Inferior parietal cortex (tissue), 1 donor: ENCODE measurements at regions not wholly inside any gene's neighbourhood (a gene's known extent, or its start where the extent isn't known, plus 50 kb on each side); places are given as distances from the start of the nearest gene placed in this dataset.
A peak's percentile ranks its signal among the peaks of the same experiment; 100 is the strongest.

Experiments
- DNase-seq: peaks from one replicate; pipeline ENCODE4 v3.0.0-alpha.2; 2016; ENCODE audit errors: extremely low spot score

DNA sequence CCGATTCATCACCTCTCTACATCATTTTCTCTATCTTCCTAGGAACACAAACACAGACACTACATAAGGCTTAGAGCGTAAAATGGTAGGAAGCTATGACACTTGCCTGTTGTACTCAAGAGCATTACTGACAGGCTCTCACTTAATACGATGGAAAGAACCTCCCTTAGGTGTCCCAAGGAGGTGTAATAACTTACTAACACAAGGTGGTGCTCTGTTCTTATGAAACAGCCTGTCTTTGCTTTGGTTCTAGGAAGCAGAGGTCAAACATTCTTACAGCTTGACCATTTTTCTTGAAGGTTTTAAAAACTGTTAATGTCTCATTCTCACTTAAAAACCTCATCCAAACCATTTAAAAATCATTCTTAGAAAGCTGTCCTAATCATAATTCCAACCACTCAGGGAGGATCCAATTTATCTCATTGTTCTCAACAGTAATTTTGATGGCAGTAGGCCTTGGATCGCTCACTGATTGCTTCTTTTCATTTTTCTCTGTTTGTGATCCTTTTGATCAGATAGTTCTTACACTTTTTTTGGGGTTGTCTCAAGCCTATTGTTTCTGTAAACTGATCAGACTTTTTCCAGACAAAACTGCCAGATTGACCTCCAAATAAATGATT lies 317.8 kb upstream of the AGTR1 start:
- DNase-seq: peak; percentile 49

DNA sequence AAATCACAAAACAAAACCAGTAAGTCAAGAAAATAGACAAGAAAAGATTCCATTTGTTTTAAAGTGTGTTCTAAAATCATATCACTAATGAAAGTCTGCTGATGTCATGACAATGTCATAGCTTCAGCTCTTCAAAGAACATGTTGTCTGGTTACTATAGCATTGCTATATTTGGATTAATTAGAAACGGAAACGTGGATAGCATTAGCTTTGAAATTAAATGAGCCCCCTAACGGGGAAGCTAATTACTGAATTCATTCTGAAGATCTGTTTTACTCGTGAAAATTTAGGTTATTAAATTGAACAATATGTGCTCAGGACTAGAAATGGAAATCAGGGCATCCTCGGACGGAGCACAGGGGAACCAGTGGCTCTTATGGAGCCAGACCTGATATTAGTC lies 316.7 kb upstream of the AGTR1 start:
- DNase-seq: no peak

DNA sequence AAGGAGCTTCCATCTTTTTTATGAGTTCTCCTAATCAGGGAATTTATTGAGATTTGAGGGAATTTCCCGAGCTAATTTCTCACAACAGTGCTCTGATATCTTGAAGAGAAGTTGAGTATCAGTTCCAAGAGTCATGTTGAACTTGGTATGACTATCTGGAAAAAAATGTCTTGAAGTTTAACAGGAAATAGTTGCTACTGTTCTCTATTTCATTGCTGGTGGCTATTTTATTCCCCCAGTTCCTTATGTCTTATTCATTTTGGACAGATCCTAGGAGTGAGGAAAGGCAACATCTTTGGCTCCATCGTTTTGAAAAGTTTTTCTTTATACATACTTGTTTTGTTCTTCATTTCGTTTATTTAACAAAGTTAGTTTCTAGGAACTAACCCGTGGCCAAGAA lies 307.8 kb upstream of the AGTR1 start:
- DNase-seq: no peak

DNA sequence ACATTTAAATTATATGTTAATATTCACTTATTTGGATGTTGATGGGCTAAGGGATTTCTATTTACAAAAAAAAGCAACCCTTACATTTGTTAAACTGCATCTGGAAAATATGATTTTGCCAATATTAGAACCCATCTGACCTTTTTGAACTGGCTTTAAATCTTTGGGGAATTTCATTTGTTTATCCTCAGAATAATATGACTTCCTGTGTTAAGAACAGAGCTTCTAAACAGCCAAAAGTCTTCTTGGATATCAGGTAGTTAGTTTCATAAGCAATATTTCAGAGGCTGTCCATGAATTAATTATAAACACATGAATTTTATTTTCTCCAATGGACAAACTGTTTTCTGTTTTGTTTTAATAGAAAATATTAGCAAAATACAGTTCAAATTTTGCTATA lies 301.9 kb upstream of the AGTR1 start:
- DNase-seq: no peak

DNA sequence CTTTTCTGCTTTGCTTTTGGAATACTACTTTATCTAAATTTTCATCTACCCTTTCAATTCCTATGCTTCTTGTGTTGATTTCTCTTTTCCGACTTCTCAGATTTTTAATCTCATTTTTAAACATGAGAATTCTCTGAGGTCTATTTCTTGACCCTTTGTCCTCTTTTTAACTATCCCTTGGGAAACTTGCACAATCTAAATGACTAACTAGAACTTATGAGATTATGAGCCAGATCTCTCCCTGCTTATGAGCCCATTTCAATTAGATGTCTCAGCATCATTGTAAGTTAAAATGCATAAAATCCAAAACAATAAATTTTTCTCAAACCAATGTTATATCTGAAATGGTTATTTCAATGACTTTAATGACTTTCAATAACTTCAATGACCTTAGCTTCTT lies 296.9 kb upstream of the AGTR1 start:
- no peak for DNase-seq

DNA sequence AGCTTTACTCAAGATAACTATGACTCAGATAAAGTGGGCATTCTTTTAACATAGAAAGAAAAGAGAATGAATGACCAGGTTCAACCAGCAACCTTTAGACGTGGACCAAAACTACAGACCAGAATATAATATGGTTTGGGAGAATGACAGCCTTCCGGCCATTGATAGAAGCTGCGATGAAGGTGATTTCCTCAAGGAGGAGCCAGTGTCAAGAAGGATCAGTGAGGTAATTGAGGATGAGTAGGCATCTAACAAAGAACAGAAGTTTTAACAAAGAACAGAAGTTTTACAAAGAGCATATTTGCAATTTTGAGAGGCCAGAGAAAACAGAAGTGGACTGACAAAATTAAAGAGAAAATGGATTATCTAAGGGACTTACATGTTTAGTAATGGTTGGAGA lies 289.0 kb upstream of the AGTR1 start:
- no peak for DNase-seq

DNA sequence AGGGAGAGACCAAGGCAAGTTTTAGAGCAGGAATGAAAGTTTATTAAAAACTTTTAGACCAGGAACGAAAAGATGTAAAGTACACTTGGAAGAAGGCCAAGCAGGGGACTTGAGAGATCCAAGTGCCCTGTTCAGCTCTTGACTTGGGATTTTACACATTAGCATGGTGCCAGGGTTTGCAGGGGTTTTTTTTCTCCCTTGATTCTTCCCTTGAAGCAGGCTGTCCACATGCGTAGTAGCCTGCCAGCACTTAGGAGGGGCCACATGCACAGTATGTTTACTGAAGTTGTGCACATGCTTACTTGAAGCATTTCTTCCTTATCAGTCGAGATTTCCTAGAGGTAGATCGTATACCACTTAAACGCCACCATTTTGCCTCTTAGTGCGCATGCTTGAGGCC lies 277.5 kb upstream of the AGTR1 start:
- DNase-seq: no peak

DNA sequence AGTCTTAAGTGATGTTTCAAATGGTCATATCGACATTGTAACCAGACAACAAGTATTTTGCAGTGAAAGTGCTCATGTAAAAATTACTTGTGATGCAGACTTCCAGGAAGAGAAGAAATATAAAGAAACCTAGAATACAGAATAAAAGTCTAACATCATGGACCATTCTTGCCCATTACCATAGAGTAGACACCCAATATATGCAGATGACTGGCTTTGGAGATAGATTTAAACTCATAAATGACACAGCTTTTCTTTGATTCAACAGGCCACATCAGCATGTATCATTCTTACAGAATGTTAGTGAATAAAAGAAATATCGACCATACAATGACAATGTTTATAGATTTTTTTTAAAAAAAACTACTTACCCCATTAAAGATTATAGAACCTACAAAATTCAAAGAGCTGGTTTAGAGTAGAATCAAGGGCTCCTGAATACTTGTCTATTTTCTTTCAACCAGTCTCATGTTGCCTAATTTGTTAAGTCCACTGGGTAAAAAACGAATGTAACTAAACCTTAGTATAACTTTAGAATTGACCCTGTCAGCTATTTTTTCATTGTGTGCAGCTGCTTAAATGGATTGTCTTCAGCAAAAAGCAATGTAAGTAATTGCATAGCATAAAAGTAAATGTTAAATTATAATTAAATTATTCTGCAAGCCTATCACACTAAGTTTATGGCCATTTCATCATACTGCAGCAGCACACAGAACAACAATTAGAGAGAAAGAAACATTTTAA lies 268.7 kb upstream of the AGTR1 start:
- DNase-seq: no peak

DNA sequence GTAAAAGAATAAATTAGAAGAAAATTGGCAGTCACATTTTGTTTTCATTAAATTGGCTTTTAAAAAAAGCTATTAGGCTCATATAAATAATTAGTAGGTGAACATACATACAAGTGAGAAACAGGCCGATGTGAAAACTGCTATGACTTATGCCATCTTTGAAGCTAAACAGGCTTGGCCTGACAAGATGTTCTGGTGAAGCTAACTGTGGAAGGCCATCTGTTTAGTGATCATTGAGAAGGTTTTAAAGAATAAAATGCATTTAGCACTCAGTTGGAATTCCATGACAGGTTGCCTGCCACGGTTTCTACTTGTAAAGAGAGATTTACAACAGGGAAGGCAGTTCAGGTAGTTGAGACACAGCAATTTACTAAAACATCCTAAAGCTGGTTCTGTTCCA lies 264.0 kb upstream of the AGTR1 start:
- no peak for DNase-seq

DNA sequence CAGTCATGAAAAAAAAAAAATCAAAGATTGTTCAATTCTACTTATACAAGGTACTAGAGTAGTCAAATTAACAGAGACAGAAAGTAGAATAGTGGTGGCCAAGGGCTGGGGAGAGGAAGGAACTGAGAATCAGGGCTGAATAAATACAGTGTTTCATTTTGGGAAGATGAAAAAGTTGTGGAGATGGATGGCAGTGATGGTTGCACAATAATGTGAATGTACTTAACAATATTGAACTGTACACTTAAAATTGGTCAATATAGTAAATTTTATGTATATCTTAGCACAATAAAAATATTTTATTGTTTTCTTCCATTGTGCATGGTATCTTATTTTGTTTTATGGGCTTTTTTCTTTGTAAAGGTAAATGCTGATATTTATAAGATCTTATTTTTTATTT lies 262.2 kb upstream of the AGTR1 start:
- DNase-seq: no peak

DNA sequence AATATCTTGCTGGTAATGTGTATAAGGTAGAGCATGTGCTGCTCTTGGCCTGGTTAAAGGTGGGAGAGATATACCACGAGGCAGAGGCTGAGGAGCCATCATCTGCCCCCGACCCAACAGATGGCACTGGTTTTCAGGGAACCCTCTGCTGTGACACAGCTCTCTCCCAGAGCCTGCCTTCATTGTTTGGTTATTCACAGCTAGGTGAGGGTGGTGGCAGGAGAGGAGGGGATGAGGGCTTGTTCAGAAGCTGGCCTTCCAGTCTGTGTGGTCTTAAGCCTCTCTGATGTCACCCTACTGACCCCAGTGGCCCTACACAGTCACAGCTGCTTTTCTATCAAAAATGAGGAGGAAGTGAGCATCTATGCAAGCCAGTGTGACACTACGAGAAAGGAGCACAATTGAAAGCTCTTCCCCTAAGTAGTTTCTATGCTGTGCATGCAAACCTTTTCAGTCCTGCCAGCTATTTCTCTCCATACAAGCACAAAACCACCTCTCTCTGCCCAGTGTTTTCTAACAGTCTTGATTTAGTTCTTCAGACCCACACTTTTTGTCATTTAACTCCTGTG lies 258.4 kb upstream of the AGTR1 start:
- DNase-seq: no peak

DNA sequence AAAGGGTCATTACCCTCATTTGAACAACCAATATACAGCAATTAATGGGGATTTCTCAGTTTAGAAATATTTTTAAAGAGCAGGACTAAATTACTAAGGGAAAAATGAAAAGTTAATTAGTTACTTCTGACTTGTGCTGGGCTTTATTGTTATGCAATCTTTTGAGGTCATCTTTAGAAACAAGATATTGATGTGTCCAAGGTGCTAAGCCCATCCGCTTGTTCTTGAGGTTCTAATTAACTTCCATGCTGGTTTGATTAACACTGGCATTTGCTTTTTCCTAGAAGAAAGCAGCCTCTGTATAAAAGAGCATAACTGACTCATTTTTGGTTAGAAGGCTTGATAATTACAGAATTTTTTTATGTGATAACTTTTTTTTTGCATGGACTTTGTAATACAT lies 256.5 kb upstream of the AGTR1 start:
- no peak for DNase-seq

DNA sequence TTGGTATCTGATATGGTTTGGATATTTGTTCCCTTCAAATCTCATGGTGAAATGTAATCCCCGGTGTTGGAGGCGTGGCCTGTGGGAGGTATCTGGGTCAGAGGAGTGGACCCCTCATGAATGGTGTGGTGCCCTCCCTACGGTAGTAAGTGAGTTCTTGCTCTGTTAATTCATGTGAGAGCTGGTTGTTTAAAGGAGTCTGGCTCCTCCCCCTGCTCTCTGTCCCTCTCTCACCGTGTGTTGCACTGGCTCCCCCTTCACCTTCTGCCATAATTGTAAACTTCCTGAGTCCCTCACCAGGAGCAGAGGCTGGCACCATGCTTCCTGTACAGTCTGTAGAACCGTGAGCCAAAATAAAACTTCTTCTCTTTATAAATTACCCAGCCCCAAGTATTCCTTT lies 246.9 kb upstream of the AGTR1 start:
- DNase-seq: no peak

DNA sequence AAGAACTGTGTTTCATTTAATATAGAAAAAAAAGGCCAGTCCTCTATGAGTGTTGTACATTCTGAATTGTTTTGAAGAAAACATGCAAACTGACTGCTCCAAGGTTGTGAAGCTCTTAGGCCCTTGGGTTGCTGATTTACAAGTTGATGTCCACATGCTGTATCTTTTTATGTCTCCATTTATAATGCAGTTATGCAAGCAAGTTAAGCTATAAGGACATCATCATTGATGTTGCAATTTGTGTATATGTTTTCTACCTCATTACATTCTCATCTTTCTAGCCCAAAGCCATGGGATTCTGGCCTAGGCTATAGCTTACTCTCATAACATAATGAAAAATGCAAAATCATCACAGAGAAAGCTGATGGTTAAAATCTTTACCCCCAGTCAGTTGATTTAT lies 245.7 kb upstream of the AGTR1 start:
- no peak for DNase-seq

DNA sequence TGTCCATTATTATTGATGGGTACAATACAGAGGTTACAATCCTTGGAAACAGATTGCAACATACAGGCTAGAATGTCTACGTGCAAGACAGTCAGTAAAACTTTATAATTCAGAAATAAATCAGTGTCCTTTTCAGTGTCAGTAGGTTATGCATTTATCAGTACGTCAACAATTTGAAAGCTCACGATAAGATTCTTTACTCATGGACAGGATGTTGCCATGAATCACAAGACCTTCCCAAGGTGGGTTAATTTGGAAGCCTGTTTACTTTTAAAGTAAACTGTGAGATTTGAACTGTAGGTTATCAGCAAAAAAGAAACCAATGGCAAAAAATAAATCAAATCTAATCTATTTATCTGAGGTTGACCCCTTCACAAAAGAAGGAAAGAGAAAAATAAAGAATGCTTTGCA lies 243.9 kb upstream of the AGTR1 start:
- DNase-seq: no peak

DNA sequence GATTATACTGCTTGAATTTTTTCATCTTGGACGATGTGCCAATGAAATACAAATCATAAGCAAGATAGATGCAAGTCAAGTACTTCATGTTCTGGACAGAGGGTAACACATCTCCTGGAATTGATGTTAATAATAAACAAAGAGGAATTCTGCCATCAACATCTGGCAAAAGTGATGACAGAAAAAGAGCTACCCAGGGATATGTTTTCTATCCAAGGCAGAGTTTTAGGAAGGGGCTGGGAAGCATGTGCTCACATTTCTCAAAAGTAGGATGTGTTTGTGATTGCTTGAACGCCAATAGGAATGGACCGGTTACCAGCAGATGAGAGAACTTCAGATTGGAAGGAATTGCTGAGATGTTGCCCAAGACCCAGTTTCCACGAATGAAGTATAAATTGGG lies 242.6 kb upstream of the AGTR1 start:
- DNase-seq: no peak

DNA sequence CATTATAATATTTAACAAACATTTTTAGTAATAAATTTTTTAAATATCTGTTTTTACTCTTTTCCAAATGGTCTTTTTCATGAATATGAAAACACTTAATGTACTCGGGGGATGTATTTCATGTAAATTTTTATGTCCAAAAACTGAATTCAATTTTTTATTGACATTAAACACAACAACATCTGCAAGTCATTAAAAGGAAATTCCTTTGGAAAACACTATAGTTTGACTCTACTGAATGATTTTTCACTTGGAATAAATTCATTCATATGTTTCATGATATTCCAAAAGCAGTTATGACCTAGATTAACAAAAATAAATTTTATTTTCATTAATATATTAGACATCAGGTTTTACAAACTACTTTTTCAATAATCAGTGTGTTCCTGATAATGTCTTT lies 239.8 kb upstream of the AGTR1 start:
- no peak for DNase-seq

DNA sequence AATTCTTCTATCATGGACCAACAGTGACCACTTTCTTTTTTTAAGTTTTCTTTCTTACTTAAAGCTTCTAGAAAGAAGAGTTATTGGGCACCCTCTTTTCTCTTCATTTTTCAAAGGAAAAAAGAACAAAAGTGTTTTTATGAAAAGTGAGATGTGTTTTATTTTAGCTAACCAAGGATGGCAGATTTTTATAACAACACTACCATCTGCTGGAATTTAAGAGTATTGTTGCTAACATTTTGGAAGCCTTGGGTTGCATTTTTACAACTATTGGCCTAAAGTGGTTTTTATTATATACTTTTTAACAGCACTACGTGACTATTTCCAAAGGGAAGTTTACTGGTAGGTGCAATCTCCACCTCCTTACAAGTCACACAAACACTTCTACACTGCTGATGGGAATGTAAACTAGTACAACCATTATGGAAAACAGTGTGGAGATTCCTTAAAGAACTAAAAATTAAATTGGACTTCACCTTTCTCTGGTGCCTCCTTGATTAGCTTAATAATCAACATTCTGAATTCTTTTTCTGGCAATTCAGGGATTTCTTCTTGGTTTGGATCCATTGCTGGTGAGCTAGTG lies 237.7 kb upstream of the AGTR1 start:
- DNase-seq: no peak

DNA sequence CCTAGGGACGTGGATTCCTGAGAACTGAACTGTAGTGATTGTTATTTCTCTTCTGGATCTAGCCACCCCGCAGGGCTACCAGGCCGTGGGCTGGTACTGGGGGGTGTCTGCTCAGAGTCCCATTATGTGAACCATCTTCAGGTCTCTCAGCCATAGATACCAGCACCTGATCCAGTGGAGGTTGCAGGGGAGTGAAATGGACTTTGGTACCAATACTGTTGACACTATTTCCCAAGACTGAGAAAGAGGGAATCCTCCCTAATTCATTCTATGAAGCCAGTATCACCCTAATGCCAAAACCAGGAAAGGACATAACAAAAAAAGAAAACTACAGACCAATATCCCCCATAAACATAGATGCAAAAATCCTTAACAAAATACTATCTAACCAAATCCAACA lies 237.0 kb upstream of the AGTR1 start:
- DNase-seq: no peak

DNA sequence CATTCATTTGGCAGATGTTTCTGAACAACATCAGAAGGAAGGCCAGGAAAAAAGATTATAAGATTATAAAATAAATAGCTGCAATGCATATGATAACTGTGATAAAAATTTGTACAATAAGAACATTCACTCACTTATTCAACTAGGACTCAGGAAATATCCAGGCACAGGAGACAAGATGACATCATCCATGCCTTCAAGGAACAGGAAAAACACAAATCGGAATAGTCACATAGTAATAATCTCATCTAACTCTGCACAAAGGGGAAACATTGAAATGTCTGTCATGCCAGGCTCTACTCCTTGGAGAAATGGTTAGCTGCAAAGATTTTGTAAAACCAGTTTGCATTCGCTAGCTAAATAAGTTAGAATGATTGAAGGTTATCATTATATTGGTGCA lies 233.5 kb upstream of the AGTR1 start:
- no peak for DNase-seq

DNA sequence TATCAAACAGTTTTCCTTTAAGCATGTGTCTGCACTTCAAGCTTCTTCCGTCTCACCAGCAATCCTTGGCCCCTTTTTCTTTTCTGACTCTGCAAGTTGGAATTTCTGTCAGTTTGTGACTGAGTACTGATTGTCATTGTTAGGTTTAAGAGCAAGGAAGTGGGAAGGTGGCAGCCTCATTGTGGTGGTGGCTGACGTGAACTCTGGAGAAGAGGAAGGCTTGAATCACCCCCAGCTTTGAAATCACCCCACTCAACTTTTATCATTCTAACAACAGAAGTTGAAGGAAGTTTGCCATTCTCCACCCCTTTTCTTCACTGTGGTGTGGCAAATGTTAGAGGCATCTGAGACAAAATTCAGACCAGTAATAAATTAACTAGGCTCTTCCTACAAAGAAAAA lies 231.6 kb upstream of the AGTR1 start:
- no peak for DNase-seq

DNA sequence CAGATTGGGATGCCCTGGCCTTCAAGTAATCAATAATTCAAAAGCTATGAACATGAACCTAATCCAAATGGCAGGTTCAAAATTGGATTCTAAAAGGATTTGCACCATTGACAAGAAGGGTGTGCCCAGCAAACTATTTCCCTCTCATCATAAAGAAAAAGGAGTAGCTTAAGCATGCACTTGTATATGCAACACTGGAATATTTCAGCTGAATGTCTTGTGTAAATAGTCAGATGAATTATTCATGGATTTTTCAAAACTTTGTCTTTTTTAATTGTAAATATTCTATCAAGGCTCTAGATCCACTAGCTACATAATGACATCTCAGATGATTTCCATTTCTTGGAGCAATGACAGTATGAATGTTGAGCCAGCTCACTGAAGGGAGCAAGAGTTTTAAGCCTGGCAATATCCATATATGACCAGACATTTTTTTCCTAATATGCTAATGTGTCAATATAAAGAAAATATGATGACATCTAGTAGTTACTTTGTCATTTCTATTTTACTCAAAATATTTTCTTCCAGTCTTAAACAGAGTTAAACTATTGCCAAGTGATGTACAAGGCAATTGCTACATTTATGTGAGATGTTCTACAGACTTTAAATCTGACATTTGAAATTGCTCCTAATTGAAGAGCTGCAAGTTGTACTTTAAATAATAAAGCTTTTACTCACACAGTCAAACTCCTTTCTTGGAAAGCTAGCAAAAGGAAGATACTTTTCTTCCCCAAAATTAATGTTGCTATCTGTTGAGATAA lies 230.5 kb upstream of the AGTR1 start:
- DNase-seq: no peak

DNA sequence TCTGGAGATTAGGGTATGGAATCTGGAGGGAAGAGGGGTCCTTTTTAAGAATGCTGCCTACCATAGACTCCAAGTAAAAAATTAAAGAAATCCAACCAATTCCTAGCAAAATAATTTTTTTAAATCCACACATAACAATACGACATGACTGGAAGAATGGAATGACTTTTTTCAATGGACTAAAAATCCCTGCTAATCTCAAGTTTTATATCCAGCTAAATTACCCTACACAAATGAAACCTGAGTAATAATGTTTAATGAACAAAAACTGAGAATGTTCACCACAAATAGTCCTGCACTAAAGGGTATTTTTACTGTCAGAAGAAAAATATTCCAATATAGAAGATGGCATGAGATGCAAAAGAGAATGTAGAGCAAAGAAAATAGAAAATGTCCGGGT lies 220.3 kb upstream of the AGTR1 start:
- DNase-seq: no peak
